HEK293 (cell line): ENCODE measurements at regions not wholly inside any gene's neighbourhood (a gene's known extent, or its start where the extent isn't known, plus 50 kb on each side); places are given as distances from the start of the nearest gene placed in this dataset.

Experiments
- CTCF ChIA-PET: fragments of 350-600 bp; formaldehyde crosslinking; extraction: SDS; loops from one replicate; lab custom pipeline; 2021; ENCODE audit warnings: antibody characterized with exemption; lab: Yijun Ruan, JAX
- POLR2A ChIA-PET: fragments of 300-600 bp; formaldehyde crosslinking; extraction: SDS; loops from one replicate; lab custom pipeline; 2020; ENCODE audit warnings: antibody characterized with exemption, inconsistent platforms; lab: Yijun Ruan, JAX
- H3K27ac ChIP-seq: fragments of 200-500 bp; sonication (Bioruptor generic); 2 replicates; pipeline ENCODE4 v1.5.1; 2014; ENCODE audit warnings: low read depth, low read length, control low read depth, inconsistent platforms; ENCODE audit errors: extremely low read depth
- H3K36me3 ChIP-seq, 2 experiments: fragments of 200-500 bp in 1 of 2; sonication (Bioruptor generic) in 1 of 2; 1 replicate in 1 of 2; 2 replicates in 1 of 2; pipeline ENCODE4 v1.5.1; 2014 to 2017; ENCODE audit warnings: inconsistent platforms in 2 of 2, low read length in 2 of 2; ENCODE audit not compliant: control insufficient read depth in 2 of 2, insufficient read depth in 1 of 2
- H3K4me1 ChIP-seq: fragments of 200-500 bp; sonication (Bioruptor generic); 2 replicates; pipeline ENCODE4 v1.5.1; 2014; ENCODE audit warnings: mild to moderate bottlenecking, low read length, inconsistent platforms; ENCODE audit not compliant: control insufficient read depth, insufficient read depth
- H3K4me3 ChIP-seq: 2 replicates; pipeline ENCODE4 v1.5.1; 2011; ENCODE audit warnings: low read depth, mild to moderate bottlenecking, control low read depth, low read length, moderate library complexity
- H3K9me3 ChIP-seq: fragments of 200-500 bp; sonication (Bioruptor generic); 2 replicates; pipeline ENCODE4 v1.5.1; 2014; ENCODE audit warnings: low read depth, low read length, inconsistent platforms; ENCODE audit not compliant: control insufficient read depth, insufficient read depth
- ELK4 ChIP-seq: IDR thresholded peaks from 2 replicates; pipeline ENCODE4 v1.6.1; 2011; ENCODE audit warnings: mild to moderate bottlenecking, low read depth, low read length, borderline replicate concordance
- GLIS1 ChIP-seq: fragments of 450-650 bp; formaldehyde crosslinking; IDR thresholded peaks from 2 replicates; pipeline ENCODE4 v1.5.1; 2016; ENCODE audit warnings: missing biosample characterization, missing genetic modification characterization
- TCF7L2 ChIP-seq: IDR thresholded peaks from 2 replicates; pipeline ENCODE4 v1.6.1; 2011; ENCODE audit warnings: low read depth, mild to moderate bottlenecking, inconsistent platforms, low read length, moderate library complexity, borderline replicate concordance
- YY1 ChIP-seq: fragments of 450-650 bp; formaldehyde crosslinking; IDR thresholded peaks from 2 replicates; pipeline ENCODE4 v1.5.1; 2018; ENCODE audit warnings: missing biosample characterization, missing genetic modification characterization
- ZBTB20 ChIP-seq: fragments of 450-650 bp; formaldehyde crosslinking; IDR thresholded peaks from 2 replicates; pipeline ENCODE4 v1.5.1; 2016; ENCODE audit warnings: missing biosample characterization, missing genetic modification characterization
- ZFP37 ChIP-seq: fragments of 450-650 bp; formaldehyde crosslinking; IDR thresholded peaks from 2 replicates; pipeline ENCODE4 v1.5.1; 2016; ENCODE audit warnings: missing biosample characterization, missing genetic modification characterization
- ZIC2 ChIP-seq: fragments of 450-650 bp; formaldehyde crosslinking; IDR thresholded peaks from 2 replicates; pipeline ENCODE4 v1.5.1; 2016; ENCODE audit warnings: missing biosample characterization, missing genetic modification characterization
- ZNF266 ChIP-seq: fragments of 450-650 bp; formaldehyde crosslinking; IDR thresholded peaks from 2 replicates; pipeline ENCODE4 v1.5.1; 2016; ENCODE audit warnings: missing biosample characterization, missing genetic modification characterization, low read depth
- ZNF362 ChIP-seq: fragments of 450-650 bp; formaldehyde crosslinking; IDR thresholded peaks from 2 replicates; pipeline ENCODE4 v1.5.1; 2016; ENCODE audit warnings: missing biosample characterization, missing genetic modification characterization
- ZNF394 ChIP-seq: fragments of 450-650 bp; formaldehyde crosslinking; IDR thresholded peaks from 2 replicates; pipeline ENCODE4 v1.5.1; 2016; ENCODE audit warnings: missing biosample characterization, missing genetic modification characterization, mild to moderate bottlenecking, moderate library complexity, borderline replicate concordance
- ZNF530 ChIP-seq: fragments of 450-650 bp; formaldehyde crosslinking; IDR thresholded peaks from 2 replicates; pipeline ENCODE4 v1.5.1; 2016; ENCODE audit warnings: low read depth, missing biosample characterization, missing genetic modification characterization
- ZNF555 ChIP-seq: fragments of 450-650 bp; formaldehyde crosslinking; conservative IDR thresholded peaks from 2 replicates; pipeline ENCODE4 v1.5.1; 2017; ENCODE audit warnings: missing biosample characterization, mild to moderate bottlenecking, missing genetic modification characterization, inconsistent platforms
- ZNF571 ChIP-seq: fragments of 450-650 bp; formaldehyde crosslinking; IDR thresholded peaks from 2 replicates; pipeline ENCODE4 v1.5.0; 2017; ENCODE audit warnings: missing biosample characterization, missing genetic modification characterization
- ZNF664 ChIP-seq: fragments of 450-650 bp; formaldehyde crosslinking; IDR thresholded peaks from 2 replicates; pipeline ENCODE4 v1.5.1; 2016; ENCODE audit warnings: missing biosample characterization, missing genetic modification characterization
- ZNF670 ChIP-seq: fragments of 450-650 bp; formaldehyde crosslinking; IDR thresholded peaks from 2 replicates; pipeline ENCODE4 v1.5.1; 2016; ENCODE audit warnings: missing biosample characterization, missing genetic modification characterization, low read depth
- ZNF747 ChIP-seq: fragments of 450-650 bp; formaldehyde crosslinking; IDR thresholded peaks from 2 replicates; pipeline ENCODE4 v1.5.1; 2016; ENCODE audit warnings: missing biosample characterization, missing genetic modification characterization
- ZNF791 ChIP-seq: fragments of 450-650 bp; formaldehyde crosslinking; IDR thresholded peaks from 2 replicates; pipeline ENCODE4 v1.5.1; 2016; ENCODE audit warnings: missing biosample characterization, missing genetic modification characterization
- ZNF792 ChIP-seq: fragments of 450-650 bp; formaldehyde crosslinking; IDR thresholded peaks from 2 replicates; pipeline ENCODE4 v1.5.1; 2016; ENCODE audit warnings: missing biosample characterization, missing genetic modification characterization
- ZSCAN5A ChIP-seq: fragments of 450-650 bp; formaldehyde crosslinking; IDR thresholded peaks from 2 replicates; pipeline ENCODE4 v1.5.1; 2016; ENCODE audit warnings: missing biosample characterization, missing genetic modification characterization
- TF ChIP-seq, protein P1 (sequence below): fragments of 450-650 bp; formaldehyde crosslinking; IDR thresholded peaks from 2 replicates; pipeline ENCODE4 v1.5.1; 2016; ENCODE audit warnings: missing biosample characterization, missing genetic modification characterization
- TF ChIP-seq, protein P2 (sequence below): fragments of 450-650 bp; formaldehyde crosslinking; IDR thresholded peaks from 2 replicates; pipeline ENCODE4 v1.5.1; 2016; ENCODE audit warnings: missing biosample characterization, missing genetic modification characterization
- TF ChIP-seq, protein P3 (sequence below): fragments of 450-650 bp; formaldehyde crosslinking; IDR thresholded peaks from 2 replicates; pipeline ENCODE4 v1.5.1; 2016; ENCODE audit warnings: missing biosample characterization, missing genetic modification characterization

- H3K9me3 ChIP-seq: no peaks in the 10 kb centered on the region
- CTCF ChIA-PET: interaction anchor here (0.7 kb wide), 1 partner anchor 482 kb away, joined by 3 read pairs; no protein-coding TSS in a partner anchor
- TF ChIP-seq, protein P1, sequence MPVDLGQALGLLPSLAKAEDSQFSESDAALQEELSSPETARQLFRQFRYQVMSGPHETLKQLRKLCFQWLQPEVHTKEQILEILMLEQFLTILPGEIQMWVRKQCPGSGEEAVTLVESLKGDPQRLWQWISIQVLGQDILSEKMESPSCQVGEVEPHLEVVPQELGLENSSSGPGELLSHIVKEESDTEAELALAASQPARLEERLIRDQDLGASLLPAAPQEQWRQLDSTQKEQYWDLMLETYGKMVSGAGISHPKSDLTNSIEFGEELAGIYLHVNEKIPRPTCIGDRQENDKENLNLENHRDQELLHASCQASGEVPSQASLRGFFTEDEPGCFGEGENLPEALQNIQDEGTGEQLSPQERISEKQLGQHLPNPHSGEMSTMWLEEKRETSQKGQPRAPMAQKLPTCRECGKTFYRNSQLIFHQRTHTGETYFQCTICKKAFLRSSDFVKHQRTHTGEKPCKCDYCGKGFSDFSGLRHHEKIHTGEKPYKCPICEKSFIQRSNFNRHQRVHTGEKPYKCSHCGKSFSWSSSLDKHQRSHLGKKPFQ (tag by site-specific recombination): no peak
- TF ChIP-seq ZNF791 (tag by site-specific recombination): no peak
- TF ChIP-seq, protein P2, sequence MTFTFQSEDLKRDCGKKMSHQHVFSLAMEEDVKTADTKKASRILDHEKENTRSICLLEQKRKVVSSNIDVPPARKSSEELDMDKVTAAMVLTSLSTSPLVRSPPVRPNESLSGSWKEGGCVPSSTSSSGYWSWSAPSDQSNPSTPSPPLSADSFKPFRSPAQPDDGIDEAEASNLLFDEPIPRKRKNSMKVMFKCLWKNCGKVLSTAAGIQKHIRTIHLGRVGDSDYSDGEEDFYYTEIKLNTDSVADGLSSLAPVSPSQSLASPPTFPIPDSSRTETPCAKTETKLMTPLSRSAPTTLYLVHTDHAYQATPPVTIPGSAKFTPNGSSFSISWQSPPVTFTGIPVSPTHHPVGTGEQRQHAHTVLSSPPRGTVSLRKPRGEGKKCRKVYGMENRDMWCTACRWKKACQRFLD (tag by site-specific recombination): no peak
- TF ChIP-seq, all 188 proteins: peak for 0
- Histone ChIP-seq H3K27ac (no peak overlapping the region), H3K4me1 (no peaks in the 10 kb centered on the region), H3K36me3 (no peaks in the 10 kb centered on the region), H3K4me3 (no peak overlapping the region)
- POLR2A ChIA-PET: no interaction called here
These were observed 431.5 kb upstream of the CNTN6 start for GRCh38 chr3:661356-661755.

DNA sequence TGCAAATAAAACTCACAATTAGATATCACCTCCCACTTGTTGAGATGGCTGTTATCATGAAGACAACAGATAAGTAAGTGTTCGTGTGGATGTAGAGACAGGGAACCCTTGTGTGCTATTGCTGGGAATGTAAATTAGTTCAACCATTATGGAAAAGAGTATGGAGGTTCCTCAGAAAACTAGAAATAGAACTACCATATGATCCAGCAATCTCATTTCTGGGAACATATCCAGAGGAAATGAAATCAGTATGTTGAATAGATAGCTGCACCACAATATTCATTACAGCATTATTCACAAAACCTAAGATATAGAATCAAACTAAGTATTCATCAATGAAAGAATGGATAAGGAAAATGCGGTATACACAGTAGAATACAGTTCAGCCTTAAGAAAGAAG is 418.7 kb upstream of the CNTN6 start:
- ChIA-PET POLR2A (no interaction called here), CTCF (no interaction called here)
- H3K36me3 ChIP-seq: no peaks in the 10 kb centered on the region

DNA sequence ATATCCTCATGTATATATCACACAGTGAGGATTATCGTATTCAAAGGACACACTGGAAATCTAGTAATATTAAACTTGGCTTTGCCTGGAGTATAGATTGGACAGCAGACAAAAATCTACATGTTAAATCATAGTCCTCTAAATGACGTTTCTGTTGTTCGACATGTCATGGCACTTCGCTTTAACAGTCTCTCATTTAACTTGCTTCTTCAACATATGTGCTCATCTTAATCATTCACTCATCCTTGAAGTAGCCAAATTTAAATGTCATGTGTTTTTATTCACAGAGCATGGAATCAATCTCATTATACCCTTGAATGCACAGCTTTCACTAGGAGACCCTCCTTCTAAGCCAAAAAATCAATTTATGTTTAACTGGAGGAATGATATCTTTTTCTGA is 417.0 kb upstream of the CNTN6 start:
- no peak for TF ChIP-seq ZNF664 (tag by site-specific recombination)
- no peak for TF ChIP-seq ZNF792 (tag by site-specific recombination)
- no peak for TF ChIP-seq ZNF362 (tag by site-specific recombination)
- no peak for TF ChIP-seq GLIS1
- no peak for TF ChIP-seq ZNF530
- TF ChIP-seq ZNF394 (tag by site-specific recombination): no peak
- no peak for TF ChIP-seq ZBTB20 (tag by site-specific recombination)
- TF ChIP-seq ZNF266 (tag by site-specific recombination): no peak
- no peak for TF ChIP-seq TCF7L2
- no peak for TF ChIP-seq ZNF670 (tag by site-specific recombination)
- no peak for TF ChIP-seq ZNF555
- no peak for TF ChIP-seq ZIC2 (tag by site-specific recombination)
- no peak for TF ChIP-seq YY1 (tag by site-specific recombination)
- TF ChIP-seq ZSCAN5A (tag by site-specific recombination): no peak
- no peak overlapping the region for H3K27ac ChIP-seq
- ChIA-PET CTCF (no interaction called here), POLR2A (no interaction called here)
- H3K9me3 ChIP-seq: no peaks in the 10 kb centered on the region
- no peak overlapping the region for H3K4me3 ChIP-seq
- H3K4me1 ChIP-seq: no peaks in the 10 kb centered on the region
- H3K36me3 ChIP-seq: no peaks in the 10 kb centered on the region

More for the DNA sequence above, 418.7 kb upstream of the CNTN6 start:
- no peak overlapping the region for H3K27ac ChIP-seq
- no peaks in the 10 kb centered on the region for H3K4me1 ChIP-seq
- TF ChIP-seq ZNF747 (tag by site-specific recombination) (no peak), ELK4 (no peak), ZNF792 (tag by site-specific recombination) (no peak), ZFP37 (tag by site-specific recombination) (no peak), ZNF571 (no peak)
- TF ChIP-seq, protein P3, sequence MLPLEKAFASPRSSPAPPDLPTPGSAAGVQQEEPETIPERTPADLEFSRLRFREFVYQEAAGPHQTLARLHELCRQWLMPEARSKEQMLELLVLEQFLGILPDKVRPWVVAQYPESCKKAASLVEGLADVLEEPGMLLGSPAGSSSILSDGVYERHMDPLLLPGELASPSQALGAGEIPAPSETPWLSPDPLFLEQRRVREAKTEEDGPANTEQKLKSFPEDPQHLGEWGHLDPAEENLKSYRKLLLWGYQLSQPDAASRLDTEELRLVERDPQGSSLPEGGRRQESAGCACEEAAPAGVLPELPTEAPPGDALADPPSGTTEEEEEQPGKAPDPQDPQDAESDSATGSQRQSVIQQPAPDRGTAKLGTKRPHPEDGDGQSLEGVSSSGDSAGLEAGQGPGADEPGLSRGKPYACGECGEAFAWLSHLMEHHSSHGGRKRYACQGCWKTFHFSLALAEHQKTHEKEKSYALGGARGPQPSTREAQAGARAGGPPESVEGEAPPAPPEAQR (tag by site-specific recombination): no peak
- TF ChIP-seq, all 188 proteins: peak for 0
- Histone ChIP-seq H3K9me3 (no peaks in the 10 kb centered on the region), H3K4me3 (no peak overlapping the region)
